ENCODE measurements at regions not wholly inside any gene's neighbourhood (a gene's known extent, or its start where the extent isn't known, plus 50 kb on each side); places are given as distances from the start of the nearest gene placed in this dataset.

DNA sequence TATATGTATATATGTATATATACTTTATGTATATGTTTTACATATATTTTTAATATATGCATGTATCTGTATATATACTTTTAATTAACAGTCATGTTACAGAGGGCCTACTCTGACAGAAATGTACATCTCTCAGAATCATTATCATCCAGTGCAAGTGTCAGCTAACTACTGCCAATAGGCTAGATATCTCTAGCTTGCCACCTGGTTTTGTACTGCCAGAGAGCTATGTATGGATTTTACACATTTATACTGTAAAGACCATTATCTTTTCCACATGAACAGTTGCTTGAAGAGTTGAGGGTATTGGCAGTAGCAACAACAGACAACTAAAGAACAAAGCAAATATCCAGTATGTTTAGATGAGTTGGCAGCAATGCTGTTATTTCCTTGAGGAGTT, 99.7 kb upstream of the VGLL3 start:
- no peaks in the 10 kb centered on the region for H3K36me3 ChIP-seq (ENCODE audit: insufficient read depth, low read length)
- no peaks in the 10 kb centered on the region for H3F3A ChIP-seq (ENCODE audit: insufficient read depth, low read length)
- TF ChIP-seq EZH2 (IDR thresholded peaks at IDR 0.05; ENCODE audit: borderline replicate concordance, low read length), result no peak
- TF ChIP-seq, protein P1, sequence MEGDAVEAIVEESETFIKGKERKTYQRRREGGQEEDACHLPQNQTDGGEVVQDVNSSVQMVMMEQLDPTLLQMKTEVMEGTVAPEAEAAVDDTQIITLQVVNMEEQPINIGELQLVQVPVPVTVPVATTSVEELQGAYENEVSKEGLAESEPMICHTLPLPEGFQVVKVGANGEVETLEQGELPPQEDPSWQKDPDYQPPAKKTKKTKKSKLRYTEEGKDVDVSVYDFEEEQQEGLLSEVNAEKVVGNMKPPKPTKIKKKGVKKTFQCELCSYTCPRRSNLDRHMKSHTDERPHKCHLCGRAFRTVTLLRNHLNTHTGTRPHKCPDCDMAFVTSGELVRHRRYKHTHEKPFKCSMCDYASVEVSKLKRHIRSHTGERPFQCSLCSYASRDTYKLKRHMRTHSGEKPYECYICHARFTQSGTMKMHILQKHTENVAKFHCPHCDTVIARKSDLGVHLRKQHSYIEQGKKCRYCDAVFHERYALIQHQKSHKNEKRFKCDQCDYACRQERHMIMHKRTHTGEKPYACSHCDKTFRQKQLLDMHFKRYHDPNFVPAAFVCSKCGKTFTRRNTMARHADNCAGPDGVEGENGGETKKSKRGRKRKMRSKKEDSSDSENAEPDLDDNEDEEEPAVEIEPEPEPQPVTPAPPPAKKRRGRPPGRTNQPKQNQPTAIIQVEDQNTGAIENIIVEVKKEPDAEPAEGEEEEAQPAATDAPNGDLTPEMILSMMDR (IDR thresholded peaks at IDR 0.05; ENCODE audit: low read length), result no peak
- H3K79me2 ChIP-seq (ENCODE audit: insufficient read depth, low read length), result no peaks in the 10 kb centered on the region
- no peaks in the 10 kb centered on the region for H4K20me1 ChIP-seq (ENCODE audit: insufficient read depth, low read length)
- no peaks in the 10 kb centered on the region for H3K9me2 ChIP-seq (ENCODE audit: low read depth, low read length)
- no peak overlapping the region for H2AFZ ChIP-seq (ENCODE audit: low read length)
- no peak overlapping the region for H3K9ac ChIP-seq (ENCODE audit: low read length)
- H3K9me3 ChIP-seq (ENCODE audit: low read length), result no peaks in the 10 kb centered on the region
- no peak overlapping the region for H3K4me3 ChIP-seq (ENCODE audit: low read depth, low read length, poor library complexity, severe bottlenecking)
- H3K4me2 ChIP-seq (ENCODE audit: low read length), result no peak overlapping the region
- no peaks in the 10 kb centered on the region for H3K27me3 ChIP-seq (ENCODE audit: insufficient read depth, low read length)
- no peak overlapping the region for H3K27ac ChIP-seq (ENCODE audit: low read depth, low read length, poor library complexity, severe bottlenecking)
- no peaks in the 10 kb centered on the region for H3K4me1 ChIP-seq (ENCODE audit: insufficient read depth, low read length, severe bottlenecking)

DNA sequence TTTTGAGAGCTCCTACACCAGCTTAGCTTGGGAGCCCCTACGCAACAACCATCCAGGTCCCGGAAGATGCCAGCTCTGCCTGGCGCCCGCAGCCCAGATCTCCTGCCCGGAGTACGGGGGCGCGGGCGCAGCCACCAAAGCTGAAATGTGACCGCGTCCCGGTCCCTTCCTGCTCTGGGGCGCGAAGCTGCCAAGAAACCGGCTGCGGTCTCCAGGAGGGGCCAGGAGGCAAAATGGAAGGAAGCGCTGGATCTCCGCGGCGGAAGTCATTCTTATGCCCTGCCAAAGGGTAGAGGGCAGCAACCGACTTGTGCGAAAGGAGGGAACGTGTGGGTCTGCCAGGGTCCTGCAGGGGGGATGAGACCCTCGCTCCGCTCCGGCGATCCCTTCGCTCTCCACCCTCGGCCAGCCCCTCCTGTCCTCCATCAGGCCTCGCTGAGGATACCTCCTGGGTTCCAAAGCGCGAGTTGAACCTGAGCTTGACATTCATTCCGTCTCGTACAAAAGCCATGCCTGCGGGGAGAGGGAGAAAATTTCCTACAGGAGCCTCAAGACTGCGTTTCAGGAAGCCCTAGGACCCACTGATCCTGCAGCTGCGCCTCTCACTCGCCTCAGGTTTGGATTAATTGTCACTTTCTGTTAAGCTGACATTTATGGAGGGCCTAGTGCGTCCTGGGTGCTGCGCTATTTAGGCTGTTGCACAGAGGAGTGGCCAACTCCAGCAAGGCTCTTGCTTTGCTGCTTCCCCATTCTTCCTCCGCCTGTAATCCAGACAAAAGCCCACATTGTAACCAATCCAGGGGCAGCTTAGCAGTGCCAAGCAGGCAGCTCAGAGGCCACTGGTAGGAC, 98.3 kb upstream of the VGLL3 start:
- no peak overlapping the region for H2AFZ ChIP-seq (ENCODE audit: low read length)
- H3K27ac ChIP-seq (ENCODE audit: low read depth, low read length, poor library complexity, severe bottlenecking), result no peak overlapping the region
- H3K9ac ChIP-seq (ENCODE audit: low read length), result no peak overlapping the region
- no peaks in the 10 kb centered on the region for H3K9me3 ChIP-seq (ENCODE audit: low read length)
- H4K20me1 ChIP-seq (ENCODE audit: insufficient read depth, low read length), result no peaks in the 10 kb centered on the region
- no peaks in the 10 kb centered on the region for H3K9me2 ChIP-seq (ENCODE audit: low read depth, low read length)
- H3K27me3 ChIP-seq (ENCODE audit: insufficient read depth, low read length), result no peaks in the 10 kb centered on the region
- H3K4me3 ChIP-seq (ENCODE audit: low read depth, low read length, poor library complexity, severe bottlenecking), result no peak overlapping the region
- no peaks in the 10 kb centered on the region for H3K36me3 ChIP-seq (ENCODE audit: insufficient read depth, low read length)
- no peak overlapping the region for H3K4me2 ChIP-seq (ENCODE audit: low read length)
- no peaks in the 10 kb centered on the region for H3K4me1 ChIP-seq (ENCODE audit: insufficient read depth, low read length, severe bottlenecking)
- TF ChIP-seq EZH2 (IDR thresholded peaks at IDR 0.05; ENCODE audit: borderline replicate concordance, low read length), result no peak
- TF ChIP-seq, protein P1 (IDR thresholded peaks at IDR 0.05; ENCODE audit: low read length), result no peak
- no peaks in the 10 kb centered on the region for H3F3A ChIP-seq (ENCODE audit: insufficient read depth, low read length)
- H3K79me2 ChIP-seq (ENCODE audit: insufficient read depth, low read length), result no peaks in the 10 kb centered on the region

DNA sequence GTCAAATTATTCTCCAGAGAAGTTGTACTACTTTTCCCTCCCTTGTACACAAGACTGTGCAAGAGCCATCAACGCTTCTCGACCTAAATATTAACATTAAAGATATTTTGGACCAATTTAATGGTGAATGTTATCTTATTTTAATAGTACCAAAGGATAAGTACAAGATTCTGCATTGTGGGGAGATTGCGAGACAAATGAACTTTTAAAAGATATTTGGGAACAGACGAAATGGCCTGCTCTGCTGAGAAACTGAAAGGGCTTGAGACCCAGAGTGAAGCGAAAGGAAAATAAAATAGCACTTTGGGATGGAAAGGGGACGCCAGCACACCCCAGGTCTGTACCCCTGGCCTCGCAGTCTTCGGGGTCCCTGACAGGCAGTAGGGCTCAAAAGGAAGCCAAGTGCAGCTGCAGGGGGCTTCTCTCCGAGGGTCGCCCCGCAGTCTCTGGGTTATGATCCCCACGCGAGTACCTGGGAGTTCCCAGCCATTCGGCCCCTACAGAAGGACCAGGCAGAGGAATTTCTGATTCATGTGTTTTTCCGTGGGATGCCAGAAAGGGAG, 97.6 kb upstream of the VGLL3 start:
- H3K9me3 ChIP-seq (ENCODE audit: low read length), result no peaks in the 10 kb centered on the region
- no peaks in the 10 kb centered on the region for H3K79me2 ChIP-seq (ENCODE audit: insufficient read depth, low read length)
- H3K4me1 ChIP-seq (ENCODE audit: insufficient read depth, low read length, severe bottlenecking), result no peaks in the 10 kb centered on the region
- no peaks in the 10 kb centered on the region for H3F3A ChIP-seq (ENCODE audit: insufficient read depth, low read length)
- H3K36me3 ChIP-seq (ENCODE audit: insufficient read depth, low read length), result no peaks in the 10 kb centered on the region
- no peak overlapping the region for H3K4me2 ChIP-seq (ENCODE audit: low read length)
- no peaks in the 10 kb centered on the region for H3K27me3 ChIP-seq (ENCODE audit: insufficient read depth, low read length)
- no peaks in the 10 kb centered on the region for H4K20me1 ChIP-seq (ENCODE audit: insufficient read depth, low read length)
- H2AFZ ChIP-seq (ENCODE audit: low read length), result no peak overlapping the region
- no peak for TF ChIP-seq EZH2 (IDR thresholded peaks at IDR 0.05; ENCODE audit: borderline replicate concordance, low read length)
- TF ChIP-seq, protein P1 (IDR thresholded peaks at IDR 0.05; ENCODE audit: low read length), result no peak
- H3K4me3 ChIP-seq (ENCODE audit: low read depth, low read length, poor library complexity, severe bottlenecking), result no peak overlapping the region
- H3K9me2 ChIP-seq (ENCODE audit: low read depth, low read length), result no peaks in the 10 kb centered on the region
- H3K9ac ChIP-seq (ENCODE audit: low read length), result no peak overlapping the region
- no peak overlapping the region for H3K27ac ChIP-seq (ENCODE audit: low read depth, low read length, poor library complexity, severe bottlenecking)
